ENCODE measurements at regions not wholly inside any gene's neighbourhood (a gene's known extent, or its start where the extent isn't known, plus 50 kb on each side); places are given as distances from the start of the nearest gene placed in this dataset.

DNA sequence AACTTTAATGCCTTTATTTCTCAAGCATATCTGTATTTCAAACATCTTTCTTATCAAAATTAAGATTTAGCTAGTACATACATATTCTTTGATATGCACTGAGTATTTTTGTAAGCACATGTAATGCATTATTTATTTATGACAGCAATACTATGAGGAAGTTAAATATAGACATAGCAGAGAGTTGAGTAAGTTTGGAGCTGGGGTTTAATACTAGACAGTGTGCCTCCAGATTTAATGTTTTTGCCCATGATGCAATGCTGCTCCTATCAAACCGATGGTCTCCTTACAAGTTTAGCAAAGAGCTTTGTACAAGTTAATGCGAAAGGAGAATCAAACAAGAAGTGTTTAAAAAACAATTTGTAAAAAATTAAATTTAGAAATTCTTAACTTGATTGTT, 826.6 kb upstream of the MGAT4C start:
- H3K4me3 ChIP-seq (ENCODE audit: low read depth, low read length): no peak overlapping the region
- TF ChIP-seq CTCF (IDR thresholded peaks at IDR 0.05; ENCODE audit: borderline replicate concordance, insufficient read depth, low read depth, low read length): no peak

GRCh38 chr12:87074781-87075180, 818.6 kb upstream of the MGAT4C start:
- no peak overlapping the region for H3K4me3 ChIP-seq (ENCODE audit: low read depth, low read length)
- TF ChIP-seq CTCF (IDR thresholded peaks at IDR 0.05; ENCODE audit: borderline replicate concordance, insufficient read depth, low read depth, low read length): no peak

DNA sequence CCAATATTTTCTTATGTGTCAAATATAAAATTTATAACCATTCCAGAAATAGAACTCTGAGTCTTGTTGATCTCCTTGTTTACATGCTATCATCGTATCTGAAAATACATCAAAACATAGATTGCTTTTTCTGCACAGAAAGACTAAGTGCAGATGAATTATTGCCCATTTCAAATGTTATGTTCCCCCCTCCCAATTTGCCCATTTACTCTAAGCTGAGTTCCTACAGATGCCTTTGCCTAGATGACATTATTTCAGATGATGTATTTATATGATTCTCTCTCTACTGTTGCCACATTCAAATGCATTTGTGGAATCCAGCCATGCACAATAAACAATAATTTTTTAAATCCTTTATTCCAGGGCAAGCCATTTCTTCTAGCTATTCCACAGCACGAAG, 810.1 kb upstream of the MGAT4C start:
- no peak for TF ChIP-seq CTCF (IDR thresholded peaks at IDR 0.05; ENCODE audit: borderline replicate concordance, insufficient read depth, low read depth, low read length)
- H3K4me3 ChIP-seq (ENCODE audit: low read depth, low read length): no peak overlapping the region

GRCh38 chr12:87059231-87059630, 803.0 kb upstream of the MGAT4C start:
- TF ChIP-seq CTCF (IDR thresholded peaks at IDR 0.05; ENCODE audit: borderline replicate concordance, insufficient read depth, low read depth, low read length): no peak
- H3K4me3 ChIP-seq (ENCODE audit: low read depth, low read length): no peak overlapping the region

DNA sequence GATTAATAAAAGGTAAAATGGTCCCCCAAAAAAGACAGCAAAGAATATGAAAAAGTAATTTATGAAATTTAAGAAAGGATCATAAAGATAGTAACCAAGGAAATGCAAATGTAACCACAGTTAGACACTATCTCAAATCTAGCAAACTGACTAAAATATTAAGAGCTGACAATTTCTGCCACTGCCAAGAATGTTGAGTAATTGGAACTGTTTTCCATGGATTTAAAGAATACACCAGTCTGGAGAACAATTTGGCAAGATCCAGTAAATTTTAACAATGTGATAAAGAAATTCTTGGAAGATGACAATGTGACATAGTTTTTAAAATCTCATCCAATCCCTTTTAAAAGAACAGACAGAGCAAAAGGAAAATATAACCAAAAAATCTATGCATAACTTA, 798.0 kb upstream of the MGAT4C start:
- TF ChIP-seq CTCF (IDR thresholded peaks at IDR 0.05; ENCODE audit: borderline replicate concordance, insufficient read depth, low read depth, low read length): no peak
- no peak overlapping the region for H3K4me3 ChIP-seq (ENCODE audit: low read depth, low read length)

DNA sequence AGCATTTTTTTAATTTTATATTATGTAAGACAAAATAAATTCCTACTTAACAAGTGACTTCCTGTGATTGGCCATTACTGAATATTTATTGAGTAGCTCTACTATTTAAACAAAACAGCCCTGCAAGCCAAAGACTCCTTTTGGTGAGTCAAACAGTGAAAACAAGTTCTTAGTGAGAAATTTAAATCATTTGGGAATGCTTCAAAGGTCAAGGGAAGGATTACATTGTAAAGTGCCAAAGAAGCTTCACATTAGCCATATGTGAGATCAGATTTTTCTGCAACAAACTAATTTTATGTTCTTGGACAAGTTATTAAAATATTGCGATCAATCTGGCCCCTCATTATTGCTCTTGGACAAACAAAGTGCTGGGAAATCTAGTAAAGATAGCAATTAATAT, 795.4 kb upstream of the MGAT4C start:
- no peak for TF ChIP-seq CTCF (IDR thresholded peaks at IDR 0.05; ENCODE audit: borderline replicate concordance, insufficient read depth, low read depth, low read length)
- H3K4me3 ChIP-seq (ENCODE audit: low read depth, low read length): no peak overlapping the region

DNA sequence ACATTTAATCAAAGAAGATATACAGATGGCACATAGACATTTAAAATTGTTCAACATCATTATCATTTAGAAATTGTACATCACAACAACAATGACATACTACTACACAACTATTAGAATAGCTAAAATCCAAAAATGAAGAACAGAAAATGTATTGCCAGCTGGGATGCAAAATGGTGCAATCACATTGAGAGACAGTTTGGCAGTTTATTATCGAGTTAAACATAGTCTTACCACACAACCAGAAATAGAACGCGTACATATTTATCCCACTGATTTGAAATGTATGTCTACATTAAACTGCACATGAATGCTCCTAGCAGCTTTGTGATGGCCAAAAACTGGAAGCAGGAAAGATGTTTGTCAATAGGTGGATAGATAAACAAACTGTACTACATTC, 791.5 kb upstream of the MGAT4C start:
- TF ChIP-seq CTCF (IDR thresholded peaks at IDR 0.05; ENCODE audit: borderline replicate concordance, insufficient read depth, low read depth, low read length): no peak
- no peak overlapping the region for H3K4me3 ChIP-seq (ENCODE audit: low read depth, low read length)

Measured in GM12875 (cell line).